Suprapubic skin (tissue), 3 donors: ENCODE measurements at regions not wholly inside any gene's neighbourhood (a gene's known extent, or its start where the extent isn't known, plus 50 kb on each side); places are given as distances from the start of the nearest gene placed in this dataset.

Source experiments
- CTCF ChIP-seq, 2 donors: fragments of 200-600 bp in 1 of 2; fragments of 450-650 bp in 1 of 2; sonication (generic) in 1 of 2; IDR thresholded peaks; one replicate each; pipeline ENCODE4 v1.5.1; 2016 to 2019; ENCODE audit warnings: antibody characterized with exemption in 2 of 2, mild to moderate bottlenecking in 1 of 2, moderate library complexity in 1 of 2
- POLR2A ChIP-seq, 2 donors: fragments of 450-650 bp; IDR thresholded peaks; one replicate each; pipeline ENCODE4 v1.6.1; 2017; ENCODE audit warnings: antibody characterized with exemption in 2 of 2, mild to moderate bottlenecking in 2 of 2, moderate library complexity in 2 of 2

- TF ChIP-seq CTCF (IDR thresholded peaks at IDR 0.05) (no peak), POLR2A (IDR thresholded peaks at IDR 0.05) (no peak)
These were observed 355.3 kb upstream of the DCBLD2 start for GRCh38 chr3:99256788-99257187.
